Smooth muscle cell of the brain vasculature (primary cell): ENCODE measurements at regions not wholly inside any gene's neighbourhood (a gene's known extent, or its start where the extent isn't known, plus 50 kb on each side); places are given as distances from the start of the nearest gene placed in this dataset.

ENCODE experiments used
- DNase-seq: peaks from one replicate; pipeline ENCODE4 v3.0.0-alpha.2; 2012; ENCODE audit warnings: low read depth, low spot score

- no peak for DNase-seq
These were observed 85.0 kb upstream of the TACR1 start for GRCh38 chr2:75284345-75284744.

- no peak for DNase-seq
These were observed 79.6 kb upstream of the TACR1 start for GRCh38 chr2:75278821-75279379.

GRCh38 chr2:75278314-75278713 lies 79.0 kb upstream of the TACR1 start:
- no peak for DNase-seq

GRCh38 chr2:75277111-75277510 lies 77.8 kb upstream of the TACR1 start:
- no peak for DNase-seq

- no peak for DNase-seq
These were observed 77.0 kb upstream of the TACR1 start for GRCh38 chr2:75276093-75277029.

GRCh38 chr2:75274936-75275335 lies 75.6 kb upstream of the TACR1 start:
- DNase-seq, result no peak

GRCh38 chr2:75268112-75268511 lies 68.8 kb upstream of the TACR1 start:
- DNase-seq, result no peak

- no peak for DNase-seq
These were observed 62.6 kb upstream of the TACR1 start for GRCh38 chr2:75261923-75262322.

- DNase-seq, result no peak
These were observed 61.6 kb upstream of the TACR1 start for GRCh38 chr2:75260946-75261345.

GRCh38 chr2:75258620-75259019 lies 59.3 kb upstream of the TACR1 start:
- DNase-seq, result no peak

GRCh38 chr2:75256485-75256884 lies 57.2 kb upstream of the TACR1 start:
- no peak for DNase-seq

GRCh38 chr2:75253526-75253925 lies 54.2 kb upstream of the TACR1 start:
- DNase-seq, result no peak

GRCh38 chr2:75251896-75252295 lies 52.6 kb upstream of the TACR1 start:
- DNase-seq, result no peak
